OCI-LY7 (cell line): ENCODE measurements at regions not wholly inside any gene's neighbourhood (a gene's known extent, or its start where the extent isn't known, plus 50 kb on each side); places are given as distances from the start of the nearest gene placed in this dataset.

Experiments used
- BruUV-seq: library from RNA; stranded (reverse); fragments of 400-500 nt; replicated peaks from 2 replicates; lab custom pipeline; 2021; lab: Mats Ljungman, UMichigan
- CTCF ChIA-PET: fragments of 300-600 bp; sonication (Branson Sonifier 250); formaldehyde crosslinking; loops from one replicate; lab custom pipeline; 2022; ENCODE audit warnings: antibody characterized with exemption; ENCODE audit not compliant: unreplicated experiment; lab: Charles Lee
- POLR2A ChIA-PET: fragments of 300-600 bp; sonication (Branson Sonifier 250); formaldehyde crosslinking; loops from one replicate; lab custom pipeline; 2022; ENCODE audit warnings: antibody characterized with exemption; lab: Charles Lee
- DNase-seq: peaks from one replicate; pipeline ENCODE4 v3.0.0-alpha.2; 2015; ENCODE audit warnings: low spot score
- H2AFZ ChIP-seq: fragments of 200-600 bp; sonication (generic), shearing (Covaris generic); 2 replicates; pipeline ENCODE4 v1.6.1; 2014; ENCODE audit warnings: mild to moderate bottlenecking, antibody characterized with exemption, low read length, moderate library complexity
- H3K27ac ChIP-seq: fragments of 200-600 bp; sonication (generic); 2 replicates; pipeline ENCODE4 v1.5.1; 2014; ENCODE audit warnings: mixed run types, low read depth, mild to moderate bottlenecking, moderate library complexity, low read length, inconsistent platforms; ENCODE audit not compliant: poor library complexity, severe bottlenecking
- H3K36me3 ChIP-seq: fragments of 200-600 bp; sonication (generic); 2 replicates; pipeline ENCODE4 v1.6.1; 2014; ENCODE audit warnings: mild to moderate bottlenecking, antibody characterized with exemption, low read length, moderate library complexity, mixed read lengths; ENCODE audit not compliant: insufficient read depth
- H3K4me1 ChIP-seq: fragments of 200-600 bp; sonication (generic); 2 replicates; pipeline ENCODE4 v1.5.1; 2014; ENCODE audit warnings: mild to moderate bottlenecking, low read length; ENCODE audit not compliant: insufficient read depth, poor library complexity, severe bottlenecking
- H3K4me2 ChIP-seq: fragments of 200-600 bp; sonication (generic); 2 replicates; pipeline ENCODE4 v1.6.1; 2014; ENCODE audit warnings: mild to moderate bottlenecking, low read length
- H3K4me3 ChIP-seq: fragments of 200-600 bp; sonication (generic); 2 replicates; pipeline ENCODE4 v1.5.1; 2014; ENCODE audit warnings: mild to moderate bottlenecking, low read depth, low read length; ENCODE audit not compliant: poor library complexity, severe bottlenecking
- H3K79me2 ChIP-seq: fragments of 200-600 bp; sonication (generic); 2 replicates; pipeline ENCODE4 v1.6.1; 2016; ENCODE audit warnings: low read depth, mild to moderate bottlenecking, low read length, moderate library complexity, mixed read lengths; ENCODE audit not compliant: insufficient read depth
- H3K9me2 ChIP-seq: fragments of 200-600 bp; sonication (generic); 2 replicates; pipeline ENCODE4 v1.6.1; 2016; ENCODE audit warnings: mild to moderate bottlenecking, low read length, mixed read lengths; ENCODE audit not compliant: insufficient read depth
- H3K9me3 ChIP-seq: fragments of 200-600 bp; sonication (generic); 2 replicates; pipeline ENCODE4 v1.6.1; 2014; ENCODE audit warnings: mild to moderate bottlenecking, mixed run types, low read length, mixed read lengths
- H4K20me1 ChIP-seq: fragments of 200-600 bp; sonication (generic); 2 replicates; pipeline ENCODE4 v1.6.1; 2014; ENCODE audit warnings: mild to moderate bottlenecking, antibody characterized with exemption, low read length, moderate library complexity, mixed read lengths; ENCODE audit not compliant: insufficient read depth
- CTCF ChIP-seq: fragments of 200-600 bp; sonication (generic); conservative IDR thresholded peaks from 2 replicates; pipeline ENCODE4 v1.5.1; 2014; ENCODE audit warnings: mild to moderate bottlenecking, antibody characterized with exemption, low read length, moderate library complexity, mixed read lengths
- EZH2phosphoT487 ChIP-seq: fragments of 200-600 bp; sonication (generic); IDR thresholded peaks from 2 replicates; pipeline ENCODE4 v1.6.1; 2018; ENCODE audit warnings: low read depth, borderline replicate concordance, mild to moderate bottlenecking, mixed run types, antibody characterized with exemption, low read length, moderate library complexity, mixed read lengths
- intact Hi-C: fragments of 100-400 bp; cut with micrococcal nuclease; formaldehyde crosslinking; loops from one replicate; pipeline ENCODE4 v1.10.0; 2022; ENCODE audit not compliant: unreplicated experiment

GRCh38 chr9:81389569-81389993 is 299.8 kb downstream of the TLE1 start:
- ChIA-PET CTCF (no interaction called here), POLR2A (interaction anchor here (1.3 kb wide), 1 partner anchor 13 kb away, joined by 3 read pairs; no protein-coding TSS in a partner anchor)
- TF ChIP-seq EZH2phosphoT487: no peak
- TF ChIP-seq CTCF: no peak
- Histone ChIP-seq H2AFZ (no peak overlapping the region), H3K27ac (no peak overlapping the region), H3K9me2 (no peaks in the 10 kb centered on the region), H3K4me2 (no peak overlapping the region), H3K36me3 (no peaks in the 10 kb centered on the region), H3K4me3 (no peak overlapping the region), H3K79me2 (no peaks in the 10 kb centered on the region), H3K9me3 (no peaks in the 10 kb centered on the region), H3K4me1 (no peaks in the 10 kb centered on the region), H4K20me1 (no peaks in the 10 kb centered on the region)
- DNase-seq: no peak
- intact Hi-C loops: no loop called here
- no TSS peak for BruUV-seq

GRCh38 chr9:81388831-81389230 is 300.5 kb downstream of the TLE1 start:
- no peak for DNase-seq
- Histone ChIP-seq H3K4me2 (no peak overlapping the region), H3K27ac (no peak overlapping the region), H3K36me3 (no peaks in the 10 kb centered on the region), H3K9me2 (no peaks in the 10 kb centered on the region), H3K4me3 (no peak overlapping the region), H3K9me3 (no peaks in the 10 kb centered on the region), H2AFZ (no peak overlapping the region), H3K79me2 (no peaks in the 10 kb centered on the region), H4K20me1 (no peaks in the 10 kb centered on the region), H3K4me1 (no peaks in the 10 kb centered on the region)
- intact Hi-C loops: no loop called here
- POLR2A ChIA-PET: interaction anchor here (1.3 kb wide), 1 partner anchor 12 kb away, joined by 3 read pairs; no protein-coding TSS in a partner anchor
- no peak for TF ChIP-seq EZH2phosphoT487
- TF ChIP-seq CTCF: no peak
- no TSS peak for BruUV-seq
- CTCF ChIA-PET: no interaction called here

GRCh38 chr9:81387360-81388106 is 301.8 kb downstream of the TLE1 start:
- Histone ChIP-seq H3K4me1 (no peaks in the 10 kb centered on the region), H3K36me3 (no peaks in the 10 kb centered on the region), H3K4me2 (no peak overlapping the region), H3K79me2 (no peaks in the 10 kb centered on the region), H3K9me2 (no peaks in the 10 kb centered on the region), H3K9me3 (no peaks in the 10 kb centered on the region), H3K27ac (no peak overlapping the region), H2AFZ (no peak overlapping the region), H4K20me1 (no peaks in the 10 kb centered on the region), H3K4me3 (no peak overlapping the region)
- no TSS peak for BruUV-seq
- intact Hi-C loops: no loop called here
- ChIA-PET CTCF (no interaction called here), POLR2A (no interaction called here)
- TF ChIP-seq EZH2phosphoT487 (no peak), CTCF (no peak)
- DNase-seq: no peak
